ENCODE measurements at regions not wholly inside any gene's neighbourhood (a gene's known extent, or its start where the extent isn't known, plus 50 kb on each side); places are given as distances from the start of the nearest gene placed in this dataset.

- DNase-seq (ENCODE audit: low read depth): no peak
- H3K4me3 ChIP-seq (ENCODE audit: low read depth, low read length): no peak overlapping the region
- TF ChIP-seq CTCF (conservative IDR thresholded peaks at IDR 0.05; ENCODE audit: low read depth, low read length): no peak
Measured at GRCh38 chr5:91538179-91538578, 155.1 kb upstream of the ARRDC3 start.

- TF ChIP-seq CTCF (conservative IDR thresholded peaks at IDR 0.05; ENCODE audit: low read depth, low read length): no peak
- no peak overlapping the region for H3K4me3 ChIP-seq (ENCODE audit: low read depth, low read length)
- no peak for DNase-seq (ENCODE audit: low read depth)
Measured at GRCh38 chr5:91535499-91535898, 152.4 kb upstream of the ARRDC3 start.

GRCh38 chr5:91534332-91534731 lies 151.2 kb upstream of the ARRDC3 start:
- no peak for TF ChIP-seq CTCF (conservative IDR thresholded peaks at IDR 0.05; ENCODE audit: low read depth, low read length)
- no peak for DNase-seq (ENCODE audit: low read depth)
- H3K4me3 ChIP-seq (ENCODE audit: low read depth, low read length): no peak overlapping the region

GRCh38 chr5:91532779-91533178 lies 149.7 kb upstream of the ARRDC3 start:
- TF ChIP-seq CTCF (conservative IDR thresholded peaks at IDR 0.05; ENCODE audit: low read depth, low read length): no peak
- H3K4me3 ChIP-seq (ENCODE audit: low read depth, low read length): no peak overlapping the region
- no peak for DNase-seq (ENCODE audit: low read depth)

- no peak for DNase-seq (ENCODE audit: low read depth)
- TF ChIP-seq CTCF (conservative IDR thresholded peaks at IDR 0.05; ENCODE audit: low read depth, low read length): no peak
- no peak overlapping the region for H3K4me3 ChIP-seq (ENCODE audit: low read depth, low read length)
Measured at GRCh38 chr5:91532281-91532680, 149.2 kb upstream of the ARRDC3 start.

- TF ChIP-seq CTCF (conservative IDR thresholded peaks at IDR 0.05; ENCODE audit: low read depth, low read length): no peak
- DNase-seq (ENCODE audit: low read depth): no peak
- no peak overlapping the region for H3K4me3 ChIP-seq (ENCODE audit: low read depth, low read length)
Measured at GRCh38 chr5:91528831-91529230, 145.7 kb upstream of the ARRDC3 start.

GRCh38 chr5:91521785-91522184 lies 138.7 kb upstream of the ARRDC3 start:
- H3K4me3 ChIP-seq (ENCODE audit: low read depth, low read length): no peak overlapping the region
- DNase-seq (ENCODE audit: low read depth): no peak
- no peak for TF ChIP-seq CTCF (conservative IDR thresholded peaks at IDR 0.05; ENCODE audit: low read depth, low read length)

Measured in epithelial cell of proximal tubule (primary cell).